ENCODE measurements at regions not wholly inside any gene's neighbourhood (a gene's known extent, or its start where the extent isn't known, plus 50 kb on each side); places are given as distances from the start of the nearest gene placed in this dataset.

GRCh38 chr9:75636427-75637045 is 253.9 kb upstream of the PCSK5 start:
- TF ChIP-seq CTCF (IDR thresholded peaks at IDR 0.05) (no peak), EP300 (IDR thresholded peaks at IDR 0.05) (no peak), POLR2AphosphoS5 (IDR thresholded peaks at IDR 0.05) (no peak)

Data from stomach (tissue), 4 donors.